K562 (cell line): ENCODE measurements at regions not wholly inside any gene's neighbourhood (a gene's known extent, or its start where the extent isn't known, plus 50 kb on each side); places are given as distances from the start of the nearest gene placed in this dataset.

ENCODE experiments used
- ATAC-seq: fragments of 200-7000 bp; cut with Tn5 transposase; 3 replicates; pipeline ENCODE4 v1.9.1; 2020; ENCODE audit warnings: moderate library complexity
- BruUV-seq: library from RNA; stranded (reverse); fragments of 400-500 nt; replicated peaks from 2 replicates; lab custom pipeline; 2021; lab: Mats Ljungman, UMichigan
- CTCF ChIA-PET: fragments of 300-600 bp; formaldehyde crosslinking; extraction: SDS; loops from one replicate; lab custom pipeline; 2021; ENCODE audit warnings: low intra/inter-chr PET ratio; lab: Yijun Ruan, JAX
- POLR2A ChIA-PET: fragments of 300-600, 350-650 bp; sonication (Branson Sonifier 250); formaldehyde crosslinking; extraction: SDS; loops from one replicate; lab custom pipeline; 2021; ENCODE audit warnings: antibody characterized with exemption, inconsistent platforms; lab: Yijun Ruan, JAX
- DNase-seq, 4 experiments: peaks; one replicate each; pipeline versions ENCODE4 v3.0.0 to v3.0.0-alpha.2; 2011 to 2018; ENCODE audit warnings: low spot score in 3 of 4, mixed read lengths in 3 of 4; ENCODE audit errors: extremely low read depth in 1 of 4
- FAIRE-seq: peaks from 2 replicates; lab custom pipeline; 2011; peaks lifted over from hg19 to GRCh38; lab: Jason Lieb, UNC
- H2AFZ ChIP-seq: 2 replicates; pipeline ENCODE4 v1.6.0; 2011; ENCODE audit warnings: low read depth, low read length, control low read depth, inconsistent platforms
- H3K27ac ChIP-seq: fragments of 200-600 bp; 3 replicates; pipeline ENCODE4 v1.8.0; 2011; ENCODE audit warnings: low read depth, mild to moderate bottlenecking, control low read depth, inconsistent platforms, low read length, moderate library complexity, mixed read lengths; ENCODE audit errors: extremely low read depth
- H3K27me3 ChIP-seq, 2 experiments: fragments of 300-600 bp in 1 of 2; 2 replicates in 1 of 2; 3 replicates in 1 of 2; pipeline versions ENCODE4 v1.6.0 to v1.8.0; 2011; ENCODE audit warnings: inconsistent platforms in 2 of 2, low read length in 2 of 2, mild to moderate bottlenecking in 1 of 2, mixed read lengths in 1 of 2, moderate library complexity in 1 of 2; ENCODE audit not compliant: control insufficient read depth in 2 of 2, insufficient read depth in 2 of 2
- H3K36me3 ChIP-seq: fragments of 300-600 bp; 3 replicates; pipeline ENCODE4 v1.8.0; 2011; ENCODE audit warnings: mild to moderate bottlenecking, low read length, inconsistent platforms; ENCODE audit not compliant: control insufficient read depth, insufficient read depth
- H3K4me1 ChIP-seq, 2 experiments: fragments of 200-600 bp in 1 of 2; replicated peaks in 1 of 2; 2 replicates in 1 of 2; 3 replicates in 1 of 2; pipeline versions ENCODE4 v1.5.1 to v1.8.0; 2011; ENCODE audit warnings: inconsistent platforms in 2 of 2, low read length in 2 of 2, mild to moderate bottlenecking in 1 of 2, mixed read lengths in 1 of 2, moderate library complexity in 1 of 2; ENCODE audit not compliant: control insufficient read depth in 2 of 2, insufficient read depth in 2 of 2
- H3K4me2 ChIP-seq: 2 replicates; pipeline ENCODE4 v1.6.1; 2011; ENCODE audit warnings: low read length, control low read depth, inconsistent platforms, mixed read lengths; ENCODE audit not compliant: insufficient read depth
- H3K4me3 ChIP-seq: fragments of 200-600 bp; sonication (generic), shearing (Covaris generic); 2 replicates; pipeline ENCODE4 v1.5.1; 2016; ENCODE audit warnings: control low read depth, inconsistent platforms
- H3K79me2 ChIP-seq: fragments of 200-600 bp; 3 replicates; pipeline ENCODE4 v1.8.0; 2011; ENCODE audit warnings: low read length, inconsistent platforms; ENCODE audit not compliant: control insufficient read depth, insufficient read depth
- H3K9ac ChIP-seq, 2 experiments: 2 replicates each; pipeline versions ENCODE4 v1.6.0 to v1.6.1; 2011; ENCODE audit warnings: low read depth in 2 of 2, low read length in 2 of 2, control low read depth in 1 of 2, inconsistent platforms in 1 of 2, mild to moderate bottlenecking in 1 of 2, mixed read lengths in 1 of 2; ENCODE audit not compliant: insufficient read depth in 1 of 2
- H3K9me1 ChIP-seq: one replicate; pipeline ENCODE4 v1.6.0; 2011; ENCODE audit warnings: inconsistent platforms, mild to moderate bottlenecking, low read length, moderate library complexity; ENCODE audit not compliant: control insufficient read depth, insufficient read depth
- H3K9me3 ChIP-seq: replicated peaks from 2 replicates; pipeline ENCODE4 v1.5.1; 2011; ENCODE audit warnings: low read depth, low read length, inconsistent platforms; ENCODE audit not compliant: control insufficient read depth, insufficient read depth
- H4K20me1 ChIP-seq: replicated peaks from 2 replicates; pipeline ENCODE4 v1.6.1; 2011; ENCODE audit warnings: low read length, inconsistent platforms, mixed read lengths; ENCODE audit not compliant: control insufficient read depth, insufficient read depth
- ATF6 ChIP-seq: sonication (generic); formaldehyde crosslinking; IDR thresholded peaks from 2 replicates; pipeline ENCODE4 v1.4.0; 2020; ENCODE audit warnings: mild to moderate bottlenecking, missing genetic modification reagents
- CBX1 ChIP-seq: sonication (generic); IDR thresholded peaks from 2 replicates; pipeline ENCODE4 v1.6.1; 2016; ENCODE audit warnings: antibody characterized with exemption, low read depth, mild to moderate bottlenecking
- CEBPB ChIP-seq: fragments of 450-650 bp; IDR thresholded peaks from 2 replicates; pipeline ENCODE4 v1.6.1; 2016; ENCODE audit warnings: missing genetic modification characterization, missing compliant biosample characterization
- CSDE1 ChIP-seq, 2 experiments: fragments of 450-650 bp; IDR thresholded peaks; 2 replicates each; pipeline ENCODE4 v1.6.1; 2016; ENCODE audit warnings: mild to moderate bottlenecking in 1 of 2
- ELF4 ChIP-seq: fragments of 450-650 bp; formaldehyde crosslinking; IDR thresholded peaks from 2 replicates; pipeline ENCODE4 v1.4.0; 2022; ENCODE audit warnings: missing genetic modification characterization
- POU5F1 ChIP-seq: fragments of 150-350 bp; IDR thresholded peaks from 2 replicates; pipeline ENCODE4 v1.6.1; 2014; ENCODE audit warnings: borderline replicate concordance, low read length, low read depth, mild to moderate bottlenecking; ENCODE audit not compliant: partially characterized antibody
- SRSF9 ChIP-seq: fragments of 200-400 bp; formaldehyde crosslinking; IDR thresholded peaks from 2 replicates; pipeline ENCODE4 v1.6.1; 2017; ENCODE audit warnings: low read depth, low read length, borderline replicate concordance
- ZBTB26 ChIP-seq: fragments of 450-650 bp; formaldehyde crosslinking; IDR thresholded peaks from 2 replicates; pipeline ENCODE4 v1.4.0; 2022; ENCODE audit warnings: missing genetic modification characterization
- ZBTB5 ChIP-seq: fragments of 450-650 bp; IDR thresholded peaks from 2 replicates; pipeline ENCODE4 v1.6.1; 2017; ENCODE audit warnings: antibody characterized with exemption
- ZNF764 ChIP-seq: fragments of 250-450 bp; sonication (Bioruptor Pico); IDR thresholded peaks from 2 replicates; pipeline ENCODE4 v1.4.0; 2020; ENCODE audit warnings: low read depth, mild to moderate bottlenecking, moderate library complexity
- ZNF778 ChIP-seq: fragments of 450-650 bp; formaldehyde crosslinking; IDR thresholded peaks from 2 replicates; pipeline ENCODE4 v1.4.0; 2020; ENCODE audit warnings: mild to moderate bottlenecking, moderate library complexity
- ZNF79 ChIP-seq: fragments of 250-450 bp; sonication (Bioruptor Pico); IDR thresholded peaks from 2 replicates; pipeline ENCODE4 v1.4.0; 2020; ENCODE audit warnings: low read depth, mild to moderate bottlenecking, moderate library complexity
- WGBS: fragments of 100-300 bp; shearing (Covaris generic); methylation state at CpG from one replicate; pipeline ENCODE4 v1.1.6; 2016; ENCODE audit warnings: low coverage, mixed read lengths; ENCODE audit not compliant: insufficient coverage; ENCODE audit errors: missing lambda C conversion rate; 5-methylcytosine and 5-hydroxymethylcytosine counted together
- in situ Hi-C: fragments of 300-500 bp; cut with MboI; formaldehyde crosslinking; loops from 4 replicates; pipeline ENCODE4 v1.15.0; 2018; ENCODE audit warnings: inconsistent platforms, mixed read lengths
- intact Hi-C: fragments of 100-400 bp; cut with micrococcal nuclease; formaldehyde crosslinking; loops from 2 replicates; pipeline ENCODE4 v1.14.2; 2022

GRCh38 chr17:14011740-14012405 is 57.4 kb upstream of the COX10 start:
- no peak for FAIRE-seq
- TF ChIP-seq ATF6 (no peak), ELF4 (CRISPR knock-in tag) (no peak), SRSF9 (no peak), CEBPB (tag) (no peak), POU5F1 (no peak), ZBTB26 (CRISPR knock-in tag) (no peak), ZNF778 (no peak), CBX1 (no peak), CSDE1 (IDR thresholded peaks at IDR 0.05) (no peak), ZBTB5 (no peak), ZNF79 (CRISPR knock-in tag) (no peak), ZNF764 (CRISPR knock-in tag) (no peak)
- CTCF ChIA-PET, result no interaction called here
- no peak overlapping the region for H3K4me2 ChIP-seq
- peaks cover 5 to 24% of the 10 kb centered on the region in 2 experiments; a peak in 4 of 5 replicates for H3K27me3 ChIP-seq
- H4K20me1 ChIP-seq, result no peaks in the 10 kb centered on the region; the same call in 1 of the 2 replicates
- no peaks in the 10 kb centered on the region for H3K9me1 ChIP-seq
- in situ Hi-C loops (no loop called here), intact Hi-C loops (no loop called here)
- H2AFZ ChIP-seq, result no peak overlapping the region
- WGBS, result 0% methylated on average over 4 of the region's 4 CpGs
- DNase-seq, result no peak
- H3K27ac ChIP-seq, result no peak overlapping the region
- no peaks in the 10 kb centered on the region for H3K79me2 ChIP-seq
- no peaks in the 10 kb centered on the region; a peak in 1 of 5 replicates for H3K4me1 ChIP-seq
- no peaks in the 10 kb centered on the region for H3K36me3 ChIP-seq
- H3K4me3 ChIP-seq, result no peak overlapping the region
- no TSS peak for BruUV-seq
- POLR2A ChIA-PET, result interaction anchor here (1.1 kb wide), 1 partner anchor 289 kb away, joined by 3 read pairs; the partner anchor contains the start of gene HS3ST3B1
- no peak for ATAC-seq
- H3K9me3 ChIP-seq, result no peaks in the 10 kb centered on the region
- H3K9ac ChIP-seq, result no peak overlapping the region
